Left renal pelvis (tissue), 4 donors: ENCODE measurements at regions not wholly inside any gene's neighbourhood (a gene's known extent, or its start where the extent isn't known, plus 50 kb on each side); places are given as distances from the start of the nearest gene placed in this dataset.
"Not testable (repeated sequence)": the region's sequence is repeated elsewhere in the genome, so short reads cannot be mapped to it uniquely, and the experiment has no call there.

Experiments
- DNase-seq, 4 donors: peaks; one replicate each; pipeline ENCODE4 v3.0.0-alpha.2; 2013; ENCODE audit warnings: low read depth in 4 of 4, low spot score in 3 of 4

DNA sequence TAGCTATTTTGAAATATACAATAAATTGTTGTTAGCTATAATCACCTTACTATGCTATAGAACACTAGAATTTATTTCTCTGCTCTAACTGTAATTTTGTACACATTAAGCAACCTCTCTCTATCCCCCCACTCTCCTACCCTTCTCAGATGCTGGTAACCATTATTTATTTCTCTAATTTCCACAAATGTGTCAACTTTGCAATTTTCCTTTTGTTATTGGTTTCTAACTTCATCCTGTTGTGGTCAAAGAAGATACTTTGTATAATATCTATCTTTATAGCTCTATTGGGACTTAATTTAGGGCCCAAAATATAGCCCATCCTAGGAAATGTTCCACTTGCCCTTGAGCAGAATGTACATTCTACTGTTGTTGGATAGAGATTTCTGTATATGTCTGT lies 229.3 kb downstream of the SATB1 start:
- DNase-seq: no peak

DNA sequence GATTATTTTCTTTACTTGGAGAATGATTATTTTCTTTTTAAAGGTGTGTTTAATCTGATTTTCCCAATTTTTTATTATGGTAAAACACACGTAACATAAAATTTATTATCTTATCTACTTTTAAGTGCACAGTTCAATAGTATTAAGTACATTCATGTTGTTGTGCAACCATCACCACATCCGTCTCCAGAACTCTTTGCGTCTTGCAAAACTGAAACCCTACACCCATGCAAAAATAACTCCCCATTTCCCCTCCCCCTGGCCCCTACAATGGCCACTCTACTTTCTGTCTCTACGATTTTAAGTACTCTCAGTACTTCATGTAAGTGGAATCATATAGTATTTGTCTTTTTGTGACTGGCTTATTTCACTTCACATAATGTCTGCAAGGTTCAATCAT lies 230.7 kb downstream of the SATB1 start:
- no peak for DNase-seq

DNA sequence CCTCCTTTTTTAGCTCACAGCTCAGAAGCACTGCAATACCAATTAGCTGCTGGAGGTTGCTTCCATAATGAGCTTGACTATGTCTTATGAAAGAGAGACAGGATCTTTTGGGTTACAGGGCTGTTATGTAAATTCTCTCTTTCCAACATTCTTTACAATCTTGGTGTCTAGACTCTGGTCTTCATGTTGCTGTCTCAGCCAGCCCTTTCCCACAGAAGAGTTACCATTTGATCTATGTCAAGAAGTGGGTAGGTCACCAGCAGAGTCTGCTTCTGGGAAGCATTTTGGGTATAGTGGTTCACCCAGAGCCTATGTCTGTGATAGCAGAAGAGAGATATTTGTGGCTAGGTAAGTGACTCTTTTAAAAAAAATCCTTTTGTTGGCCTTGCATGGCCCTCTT lies 234.5 kb downstream of the SATB1 start:
- DNase-seq: no peak

DNA sequence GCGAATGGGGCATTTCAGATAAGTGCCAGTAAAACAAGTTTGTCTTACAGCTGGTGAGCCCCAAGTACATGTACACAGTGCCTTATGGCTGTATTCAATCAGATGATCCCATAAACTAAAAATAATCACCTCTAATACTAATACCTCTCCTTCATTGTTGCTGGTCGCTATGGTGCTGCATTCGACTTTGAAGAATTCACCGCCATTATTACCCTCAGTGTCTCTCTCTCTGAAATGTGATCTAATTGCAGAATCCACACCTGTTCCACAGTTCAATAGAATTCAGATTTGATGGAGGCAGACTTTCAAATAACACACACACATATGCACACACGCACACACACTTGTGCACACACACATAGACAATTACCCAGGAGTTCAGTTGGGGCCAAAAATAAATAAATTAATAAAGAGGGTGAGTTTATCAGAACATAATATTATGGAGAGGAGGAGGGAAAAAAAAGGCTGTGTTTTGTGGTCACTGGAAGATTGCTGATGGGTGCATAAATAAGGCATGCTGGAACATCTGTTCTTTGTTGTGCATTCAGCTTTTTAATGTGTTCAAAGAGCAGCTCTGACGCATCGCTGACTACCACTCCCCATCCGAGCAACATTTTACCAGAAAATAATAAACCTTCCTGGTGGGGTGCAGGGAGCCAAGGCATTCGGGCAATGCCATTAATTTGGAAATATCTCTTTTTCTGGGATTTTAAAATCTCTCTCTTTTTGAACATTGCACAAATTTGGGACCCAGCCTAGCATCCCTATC lies 235.7 kb downstream of the SATB1 start:
- DNase-seq: peak in 1 of 4 donors; percentile 5

DNA sequence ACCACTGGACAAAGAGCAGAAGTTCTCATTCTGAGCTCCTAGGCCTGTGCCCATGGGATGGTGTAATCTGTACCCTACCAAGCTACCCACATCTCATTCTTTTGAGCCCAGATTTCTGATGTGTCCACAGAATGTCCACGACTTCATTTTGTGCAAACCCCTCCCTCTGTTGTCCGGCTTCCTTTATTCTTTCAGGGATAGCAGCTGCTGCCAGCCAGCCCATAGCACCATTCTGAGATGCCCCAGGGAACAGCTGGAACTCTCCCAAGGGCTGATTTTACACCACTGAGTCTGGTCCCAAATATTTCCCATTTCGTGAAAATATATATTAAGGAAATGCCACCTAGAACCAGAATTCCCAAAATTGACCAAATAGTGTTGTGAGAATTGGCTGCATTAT lies 236.6 kb downstream of the SATB1 start:
- no peak for DNase-seq

DNA sequence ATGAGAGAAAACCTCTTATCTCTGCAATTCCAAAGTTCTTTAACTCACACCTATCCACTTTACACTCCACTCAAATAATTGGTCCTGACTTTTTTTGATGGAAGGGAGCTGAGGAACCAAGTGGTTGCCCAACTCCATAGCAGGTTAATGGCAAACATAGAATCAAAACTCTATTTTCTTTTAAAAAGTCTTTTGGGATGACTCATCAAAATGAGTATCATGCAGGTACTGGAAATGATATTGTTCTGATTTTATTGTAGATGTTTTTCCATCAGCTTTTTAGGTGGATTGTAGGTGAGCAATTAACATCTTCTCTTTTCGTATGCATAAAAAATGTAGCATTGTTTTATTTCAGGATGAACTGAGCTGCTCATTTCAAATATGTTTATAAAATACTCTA lies 239.5 kb downstream of the SATB1 start:
- no peak for DNase-seq

DNA sequence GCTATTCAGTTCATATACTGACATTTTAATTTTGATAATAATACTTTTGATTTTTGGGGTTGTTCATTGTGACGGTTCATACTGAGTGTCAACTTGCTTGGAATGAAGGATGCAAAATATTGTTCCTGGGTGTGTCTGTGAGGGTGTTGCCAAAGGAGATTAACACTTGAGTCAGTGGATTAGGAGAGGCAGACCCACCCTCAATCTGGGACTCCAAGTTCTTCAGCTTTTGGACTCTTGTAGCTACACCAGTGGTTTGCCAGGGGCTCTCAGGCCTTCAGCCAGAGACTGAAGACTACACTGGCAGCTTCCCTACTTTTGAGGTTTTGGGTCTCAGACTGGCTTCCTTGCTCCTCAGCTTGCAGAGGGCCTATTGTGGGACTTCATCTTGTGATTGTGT lies 242.2 kb downstream of the SATB1 start:
- DNase-seq: not testable (repeated sequence)

DNA sequence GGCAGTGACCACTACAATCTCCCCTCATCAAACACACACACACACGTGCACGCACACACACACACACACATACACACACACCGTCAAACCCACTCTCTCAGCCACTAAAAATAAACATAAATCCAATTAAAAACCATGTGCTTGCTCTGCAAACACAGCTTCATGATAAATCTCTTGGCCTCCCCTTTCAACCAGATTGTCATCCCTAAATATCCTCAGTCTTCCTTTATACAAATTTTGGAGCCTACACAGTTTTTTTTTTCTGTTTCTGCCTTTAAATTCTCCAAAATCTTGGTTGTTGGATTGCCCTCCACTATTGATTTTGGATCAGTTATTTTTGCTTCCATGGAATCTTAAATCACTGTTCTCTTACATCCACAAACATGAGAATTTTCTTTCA lies 245.6 kb downstream of the SATB1 start:
- no peak for DNase-seq

DNA sequence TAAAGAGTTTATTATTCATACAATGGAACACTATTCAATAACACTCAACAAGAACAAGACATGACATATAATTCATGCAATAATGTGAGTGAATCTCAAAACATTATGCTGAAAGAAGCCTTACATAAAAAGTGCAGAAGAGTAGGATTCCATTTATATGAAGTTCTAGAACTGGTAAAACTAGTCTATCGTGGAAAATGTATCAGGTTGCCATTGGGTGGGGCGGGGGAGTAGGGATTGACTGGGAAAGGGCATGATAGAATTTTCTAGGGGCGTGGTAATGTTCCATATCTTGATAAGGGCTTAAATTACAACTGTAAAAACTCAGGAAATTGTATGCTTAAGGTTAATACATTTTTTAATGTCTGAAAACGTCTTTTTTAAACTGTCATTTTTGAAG lies 247.9 kb downstream of the SATB1 start:
- no peak for DNase-seq

DNA sequence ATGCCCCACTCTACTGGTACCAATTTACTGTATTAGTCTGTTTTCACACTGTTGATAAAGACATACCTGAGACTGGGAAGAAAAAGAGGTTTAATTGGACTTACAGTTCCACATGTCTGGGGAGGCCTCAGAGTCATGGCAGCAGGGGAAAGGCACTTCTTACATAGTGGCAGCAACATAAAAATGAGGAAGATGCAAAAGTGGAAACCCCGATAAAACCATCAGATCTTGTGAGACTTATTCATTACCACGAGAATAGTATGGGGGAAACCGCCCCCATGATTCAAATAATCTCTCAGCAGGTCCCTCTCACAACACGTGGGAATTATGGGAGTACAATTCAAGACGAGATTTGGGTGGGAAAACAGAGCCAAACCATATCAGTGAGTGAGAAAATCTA lies 251.2 kb downstream of the SATB1 start:
- not testable (repeated sequence) for DNase-seq

DNA sequence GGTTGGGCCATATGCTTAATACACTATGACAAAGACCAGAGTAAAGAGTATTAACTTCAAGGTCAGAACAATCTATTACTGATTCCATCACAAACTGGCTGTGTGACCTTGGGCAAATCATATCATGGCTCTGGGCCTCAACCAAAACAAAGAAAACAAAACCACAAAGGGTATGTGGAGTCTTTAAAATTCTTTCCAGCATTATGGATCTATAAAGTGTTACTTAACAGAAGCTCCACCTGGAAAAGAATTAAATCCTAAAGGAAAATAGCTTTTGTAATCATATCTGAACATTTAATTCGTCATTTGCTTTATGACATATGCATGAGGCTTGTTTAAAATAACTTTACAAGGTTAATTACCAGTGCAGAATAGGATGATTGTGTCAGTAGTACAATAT lies 265.5 kb downstream of the SATB1 start:
- DNase-seq: no peak

DNA sequence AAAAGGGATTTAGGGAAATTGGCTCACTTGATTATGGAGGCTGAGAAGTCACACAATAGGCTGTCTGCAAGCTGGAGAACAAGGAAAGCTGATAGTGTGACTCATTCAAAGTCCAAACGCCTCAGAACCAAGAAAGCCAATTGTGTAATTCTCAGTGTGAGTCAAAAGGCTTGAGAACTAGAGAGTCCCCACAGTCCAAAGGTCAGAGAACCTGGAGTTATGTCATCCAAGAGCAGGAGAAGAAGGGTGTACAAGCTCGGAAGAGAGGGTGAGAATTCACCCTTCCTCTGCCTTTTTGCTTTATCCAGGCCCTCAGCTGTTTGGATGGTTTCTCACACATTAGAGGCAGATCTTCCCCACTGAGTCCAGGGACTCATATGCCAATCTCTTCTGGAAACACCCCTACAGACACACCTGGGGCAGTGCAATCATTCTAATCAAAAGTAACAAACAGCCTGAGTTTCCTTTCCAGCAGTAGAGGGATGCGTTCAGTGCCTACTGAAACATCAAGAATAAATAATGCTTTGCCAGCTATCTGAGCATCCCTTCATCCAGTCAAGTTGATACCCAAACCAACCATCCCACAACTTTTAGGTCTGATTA lies 271.5 kb downstream of the SATB1 start:
- DNase-seq: no peak

DNA sequence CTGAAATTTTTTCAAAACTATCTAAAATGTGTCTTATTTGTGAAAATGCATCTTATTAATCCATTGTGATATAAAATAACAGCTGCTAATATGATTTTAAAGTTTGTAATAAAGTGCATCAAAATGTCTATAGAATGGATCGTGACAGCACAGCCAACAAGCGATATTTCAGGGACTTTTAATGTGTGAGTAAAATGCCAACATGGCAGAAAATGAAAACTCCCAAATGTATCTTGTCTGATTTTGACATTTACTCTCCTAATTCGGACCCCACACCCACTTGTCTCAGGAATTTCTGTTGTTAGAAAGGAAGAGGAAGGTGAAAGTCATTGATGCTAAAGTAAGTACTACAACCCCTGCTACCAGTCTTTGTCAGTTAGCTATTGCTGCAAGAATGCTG lies 273.9 kb downstream of the SATB1 start:
- no peak for DNase-seq

DNA sequence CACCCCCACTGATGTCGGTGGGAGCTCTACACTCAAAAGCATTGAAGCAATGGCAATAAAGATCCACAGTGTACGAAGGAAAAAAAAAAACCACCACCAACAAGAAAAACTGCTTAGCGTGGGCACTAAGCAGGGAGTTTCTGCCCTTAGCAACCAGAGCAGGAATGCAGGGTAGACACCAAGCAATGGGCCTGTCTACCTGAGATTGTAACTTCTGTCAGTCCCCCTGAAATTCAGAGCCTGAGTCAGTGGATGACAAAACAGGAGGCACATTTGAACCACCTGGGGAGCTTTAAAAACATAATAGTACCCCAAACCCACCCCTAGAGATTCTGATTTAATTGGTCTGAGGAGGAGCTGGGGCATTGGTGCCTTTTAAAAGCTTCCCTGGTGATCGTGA lies 275.2 kb downstream of the SATB1 start:
- DNase-seq: no peak

DNA sequence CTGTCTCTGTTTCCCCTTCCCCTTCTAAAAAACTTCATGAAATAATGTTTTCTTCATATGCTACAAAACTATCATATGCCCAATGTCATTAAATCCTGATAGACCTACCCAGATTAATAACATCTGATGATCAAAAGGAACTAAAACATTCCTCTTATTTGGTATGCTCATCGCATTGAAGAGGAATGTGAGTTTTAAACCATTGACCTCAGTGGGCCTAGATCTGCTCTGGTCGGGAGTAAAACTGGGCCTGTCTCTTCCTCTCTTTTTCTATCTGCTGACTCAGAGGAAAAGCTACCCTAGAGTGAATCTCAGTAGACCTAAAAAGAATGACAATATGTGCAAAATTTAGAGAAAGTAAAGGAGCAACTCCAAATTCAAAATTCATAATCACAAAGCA lies 275.8 kb downstream of the SATB1 start:
- DNase-seq: no peak

DNA sequence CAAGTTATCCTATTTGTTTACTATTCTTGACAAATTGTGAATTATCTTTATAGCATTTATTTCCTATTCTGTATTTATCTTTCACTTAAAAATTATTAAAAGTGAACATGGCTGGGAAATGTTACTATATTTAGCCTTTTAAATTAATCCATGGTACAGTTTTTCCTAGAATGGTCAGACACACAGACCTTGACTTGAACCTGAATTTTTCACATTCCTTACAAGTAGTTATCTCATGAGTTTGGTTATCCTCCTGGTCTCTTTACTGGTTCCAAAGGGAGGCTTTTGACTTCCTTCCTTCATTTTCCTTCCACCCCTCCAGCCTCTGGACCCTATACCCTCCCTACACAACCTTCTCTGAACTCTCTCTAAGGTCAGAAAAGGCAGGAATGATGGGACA lies 280.6 kb downstream of the SATB1 start:
- no peak for DNase-seq

DNA sequence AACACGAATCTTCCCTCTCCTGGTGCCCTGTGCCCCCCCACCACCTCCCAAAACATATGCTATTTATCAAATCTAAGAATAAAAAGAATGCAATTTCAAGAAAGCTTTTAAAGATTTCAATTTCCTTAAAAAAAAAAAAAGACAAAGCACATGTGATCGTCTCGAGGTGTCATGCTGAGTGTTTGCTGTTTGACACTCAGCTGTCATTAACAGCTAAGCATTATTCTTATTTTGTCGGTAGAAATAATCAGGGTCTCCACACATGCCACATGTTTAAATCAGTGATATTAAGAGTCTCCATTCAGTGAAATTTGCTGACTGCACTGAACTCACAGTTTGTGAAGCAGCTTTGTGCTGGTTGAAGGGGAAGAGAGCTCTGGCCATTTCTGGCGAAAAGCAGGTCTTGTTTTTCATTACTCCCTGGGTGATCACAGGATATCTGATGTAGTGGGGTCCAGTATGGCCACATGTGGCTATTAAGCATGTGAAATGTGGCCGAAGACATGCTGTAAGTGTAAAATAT lies 281.8 kb downstream of the SATB1 start:
- DNase-seq: no peak

DNA sequence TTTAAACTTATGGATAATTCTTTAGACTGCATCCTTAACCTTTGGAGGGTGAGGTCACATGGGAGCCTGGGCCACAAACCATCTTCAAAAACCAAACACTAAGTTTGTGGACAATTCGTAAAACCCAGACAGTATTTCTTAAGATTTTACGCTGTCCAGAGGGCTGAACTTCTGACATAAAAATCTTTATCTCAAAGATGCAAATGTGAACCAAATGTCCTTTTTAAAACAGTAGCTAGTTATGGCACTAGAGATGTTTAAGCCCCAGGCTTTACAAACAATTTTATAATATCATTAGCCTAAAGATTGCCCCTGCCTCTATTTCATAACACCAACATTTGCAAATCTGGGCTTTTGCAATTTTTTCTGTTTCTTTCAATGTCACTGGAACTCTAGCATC lies 287.2 kb downstream of the SATB1 start:
- DNase-seq: no peak

DNA sequence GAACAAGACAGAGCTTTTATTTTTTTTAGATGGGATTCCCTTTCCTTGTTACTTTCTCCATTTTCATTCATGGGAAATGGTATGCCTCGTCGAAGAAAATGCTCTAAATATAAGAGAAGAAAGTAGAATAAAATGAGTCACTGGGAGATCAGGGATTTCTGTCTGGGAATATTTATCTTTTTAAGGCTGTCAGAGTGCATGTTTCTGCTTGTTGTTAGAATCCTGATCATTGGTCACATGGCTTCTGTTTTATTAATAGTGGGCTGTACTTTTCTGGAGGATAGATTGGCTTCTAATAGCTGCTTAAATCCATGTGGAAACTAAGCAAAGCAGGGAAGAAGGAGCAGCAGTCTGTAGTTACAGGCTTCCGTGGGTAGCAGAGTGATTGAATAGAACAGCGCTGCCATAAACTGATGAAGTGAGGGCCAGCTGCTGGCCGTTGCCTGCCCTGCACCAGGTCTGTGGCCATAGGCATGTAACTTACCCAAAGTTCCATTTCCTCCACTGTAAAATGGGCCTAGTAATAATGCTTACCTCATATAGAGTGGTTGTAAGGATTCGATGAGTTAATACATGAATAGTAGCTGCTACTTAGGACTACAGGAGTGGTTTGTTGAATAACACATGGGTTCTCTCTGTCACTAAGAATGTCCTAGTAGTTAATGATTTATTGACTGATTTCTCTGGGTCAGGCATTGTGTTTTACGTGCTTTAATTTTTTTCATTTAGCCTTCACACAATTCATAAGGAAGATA lies 289.9 kb downstream of the SATB1 start:
- DNase-seq: no peak

DNA sequence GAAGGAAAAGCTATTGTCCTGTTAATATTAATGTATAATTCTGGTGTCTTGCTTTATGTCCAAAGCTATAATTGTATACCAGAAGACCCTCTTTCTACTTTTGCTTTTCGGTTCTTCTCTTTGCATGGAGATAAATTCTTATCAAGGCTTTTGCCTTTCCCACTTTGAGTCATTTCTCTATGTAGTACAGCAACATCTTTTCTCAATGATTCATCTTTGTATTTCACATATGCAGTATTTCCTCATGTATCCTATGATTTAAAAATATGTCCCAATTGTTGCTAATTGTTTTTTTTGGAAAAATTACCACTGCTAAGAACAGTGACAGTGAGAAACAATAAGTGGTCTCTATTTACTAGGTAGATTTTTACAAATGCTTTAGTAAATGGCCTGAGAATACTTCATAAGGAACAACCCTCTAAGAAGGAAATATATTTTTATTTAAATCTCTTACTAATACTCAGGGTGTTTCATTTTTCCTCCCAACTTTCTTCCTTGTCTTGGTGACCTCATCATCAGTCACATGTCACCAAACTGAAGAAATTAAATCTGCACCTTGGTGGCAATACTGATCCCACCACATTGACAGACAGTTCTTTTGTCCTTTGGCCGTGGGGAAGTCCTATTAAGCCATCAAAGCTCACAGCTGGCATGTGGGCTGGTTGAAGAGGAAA lies 290.6 kb downstream of the SATB1 start:
- no peak for DNase-seq

DNA sequence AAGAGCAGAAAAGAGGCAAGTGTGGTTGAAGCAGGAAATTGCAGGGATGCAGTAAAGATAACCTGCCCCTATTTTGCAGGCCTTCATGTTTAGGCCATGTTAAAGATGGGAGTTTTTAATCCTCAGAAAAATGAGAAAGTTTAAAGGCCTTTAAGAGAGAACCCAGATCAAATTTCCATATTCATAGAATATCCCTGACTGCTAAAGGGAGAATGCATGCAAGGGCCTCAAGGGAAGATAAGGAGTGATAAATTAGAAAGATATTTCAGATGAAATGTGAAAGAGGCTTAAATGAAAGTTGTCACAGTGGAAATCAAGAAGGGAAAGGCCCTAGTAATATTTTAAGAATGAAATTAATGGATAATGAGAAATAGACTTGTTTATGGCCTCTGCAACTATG lies 292.1 kb downstream of the SATB1 start:
- DNase-seq: no peak
